Hepatocyte (in vitro differentiated cells): ENCODE measurements at regions not wholly inside any gene's neighbourhood (a gene's known extent, or its start where the extent isn't known, plus 50 kb on each side); places are given as distances from the start of the nearest gene placed in this dataset.
A peak's percentile ranks its signal among the peaks of the same experiment; 100 is the strongest.

Source experiments
- CTCF ChIP-seq: fragments of 200-600 bp; sonication (generic); IDR thresholded peaks from 2 replicates; pipeline ENCODE4 v1.5.1; 2016; ENCODE audit warnings: antibody characterized with exemption, mild to moderate bottlenecking; ENCODE audit not compliant: poor library complexity
- EZH2 ChIP-seq: fragments of 200-600 bp; sonication (generic); IDR thresholded peaks from 2 replicates; pipeline ENCODE4 v1.6.1; 2016; ENCODE audit warnings: antibody characterized with exemption, mild to moderate bottlenecking, borderline replicate concordance
- EZH2phosphoT487 ChIP-seq: fragments of 200-600 bp; sonication (generic); IDR thresholded peaks from one replicate; pipeline ENCODE4 v1.6.1; 2018; ENCODE audit warnings: antibody characterized with exemption, mild to moderate bottlenecking, low read depth, moderate library complexity; ENCODE audit not compliant: unreplicated experiment, severe bottlenecking

DNA sequence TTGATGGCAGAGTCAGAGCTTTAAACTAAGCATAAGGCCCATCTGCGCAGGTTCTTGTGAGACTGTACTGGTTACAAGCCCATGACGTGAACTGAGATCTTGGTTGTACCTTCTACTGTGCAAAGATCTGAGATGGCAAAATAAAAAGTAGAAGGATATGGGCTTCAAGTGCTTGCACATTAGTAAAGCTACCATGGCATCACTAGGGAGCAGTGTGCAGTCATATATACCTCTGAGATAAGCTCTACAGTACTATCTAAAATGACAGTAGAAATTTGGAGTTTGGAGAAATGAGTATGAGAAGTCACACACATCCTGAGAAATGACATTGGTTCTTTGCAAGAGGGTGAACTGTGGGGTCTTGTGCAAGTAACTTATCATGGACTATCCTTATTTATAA lies 408.2 kb upstream of the PRR16 start:
- TF ChIP-seq CTCF (peak; percentile 44), EZH2phosphoT487 (no peak), EZH2 (no peak)
